Fibroblast of the aortic adventitia (primary cell): ENCODE measurements at regions not wholly inside any gene's neighbourhood (a gene's known extent, or its start where the extent isn't known, plus 50 kb on each side); places are given as distances from the start of the nearest gene placed in this dataset.

ENCODE experiments used
- DNase-seq: peaks from one replicate; pipeline ENCODE4 v3.0.0-alpha.2; 2010; ENCODE audit warnings: low read depth
- H3K4me3 ChIP-seq: 2 replicates; pipeline ENCODE4 v1.5.1; 2011; ENCODE audit warnings: low read depth, mild to moderate bottlenecking, control low read depth, low read length, moderate library complexity
- TF ChIP-seq, protein P1 (sequence below): IDR thresholded peaks from 2 replicates; pipeline ENCODE4 v1.5.1; 2011; ENCODE audit warnings: mild to moderate bottlenecking, low read length, control low read depth, inconsistent platforms; ENCODE audit not compliant: insufficient read depth

DNA sequence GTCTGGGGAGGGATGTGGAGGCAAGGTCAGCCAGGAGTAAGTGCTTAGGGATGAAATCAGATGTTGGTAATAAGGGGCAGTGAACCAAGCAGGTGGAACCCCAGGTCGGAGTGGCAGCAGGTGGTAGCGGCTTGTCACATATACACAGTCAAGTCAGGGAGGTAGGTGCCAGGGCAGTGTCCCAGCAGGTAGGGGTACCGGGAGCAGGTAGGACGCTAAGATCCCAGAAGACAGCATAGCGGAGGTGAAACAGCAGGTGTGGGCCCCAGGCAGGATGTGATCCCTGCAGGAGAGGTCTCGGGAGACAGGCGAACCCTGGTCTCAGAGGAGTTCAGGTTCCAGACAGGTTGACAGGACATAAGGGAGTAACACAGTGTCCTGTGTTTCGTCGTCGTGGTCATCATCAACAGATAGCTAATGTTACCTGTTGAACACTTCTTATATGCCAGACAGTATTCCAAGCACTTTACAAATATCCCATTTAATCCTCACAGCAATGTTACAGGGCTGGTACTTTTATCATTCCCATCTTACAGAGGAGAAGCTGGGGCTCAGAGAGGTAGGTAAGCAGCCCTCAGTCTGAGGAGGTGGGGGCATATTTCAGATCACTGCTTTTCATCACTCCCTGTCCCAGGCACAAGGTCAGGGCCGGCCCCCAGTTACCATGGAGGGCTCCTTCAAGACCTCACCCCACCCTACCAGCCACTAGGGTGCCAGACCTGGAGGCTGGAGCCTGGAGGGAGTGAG lies 241.6 kb downstream of the UACA start:
- DNase-seq = no peak
- no peak overlapping the region for H3K4me3 ChIP-seq
- TF ChIP-seq, protein P1, sequence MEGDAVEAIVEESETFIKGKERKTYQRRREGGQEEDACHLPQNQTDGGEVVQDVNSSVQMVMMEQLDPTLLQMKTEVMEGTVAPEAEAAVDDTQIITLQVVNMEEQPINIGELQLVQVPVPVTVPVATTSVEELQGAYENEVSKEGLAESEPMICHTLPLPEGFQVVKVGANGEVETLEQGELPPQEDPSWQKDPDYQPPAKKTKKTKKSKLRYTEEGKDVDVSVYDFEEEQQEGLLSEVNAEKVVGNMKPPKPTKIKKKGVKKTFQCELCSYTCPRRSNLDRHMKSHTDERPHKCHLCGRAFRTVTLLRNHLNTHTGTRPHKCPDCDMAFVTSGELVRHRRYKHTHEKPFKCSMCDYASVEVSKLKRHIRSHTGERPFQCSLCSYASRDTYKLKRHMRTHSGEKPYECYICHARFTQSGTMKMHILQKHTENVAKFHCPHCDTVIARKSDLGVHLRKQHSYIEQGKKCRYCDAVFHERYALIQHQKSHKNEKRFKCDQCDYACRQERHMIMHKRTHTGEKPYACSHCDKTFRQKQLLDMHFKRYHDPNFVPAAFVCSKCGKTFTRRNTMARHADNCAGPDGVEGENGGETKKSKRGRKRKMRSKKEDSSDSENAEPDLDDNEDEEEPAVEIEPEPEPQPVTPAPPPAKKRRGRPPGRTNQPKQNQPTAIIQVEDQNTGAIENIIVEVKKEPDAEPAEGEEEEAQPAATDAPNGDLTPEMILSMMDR = no peak

DNA sequence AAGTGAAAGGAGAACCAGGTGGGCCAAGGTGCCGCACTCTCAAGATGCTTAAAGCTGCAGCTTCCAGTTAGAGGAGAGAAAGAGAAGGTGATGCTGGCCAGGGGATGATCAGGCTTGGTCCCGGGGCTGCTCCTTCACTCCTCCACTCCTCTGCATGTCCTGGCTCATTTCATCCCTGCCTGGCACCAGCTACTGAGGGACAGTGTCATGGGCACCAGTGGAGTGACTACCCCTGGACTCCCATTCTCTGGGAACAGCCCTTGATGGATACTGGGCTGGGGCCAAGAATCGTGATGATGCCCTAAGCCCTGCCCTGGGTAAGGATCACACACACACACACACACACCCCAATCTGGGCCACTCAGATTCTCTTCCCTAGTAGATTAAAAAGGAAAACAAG lies 243.7 kb downstream of the UACA start:
- H3K4me3 ChIP-seq = no peak overlapping the region
- TF ChIP-seq, protein P1 = no peak
- DNase-seq = no peak

DNA sequence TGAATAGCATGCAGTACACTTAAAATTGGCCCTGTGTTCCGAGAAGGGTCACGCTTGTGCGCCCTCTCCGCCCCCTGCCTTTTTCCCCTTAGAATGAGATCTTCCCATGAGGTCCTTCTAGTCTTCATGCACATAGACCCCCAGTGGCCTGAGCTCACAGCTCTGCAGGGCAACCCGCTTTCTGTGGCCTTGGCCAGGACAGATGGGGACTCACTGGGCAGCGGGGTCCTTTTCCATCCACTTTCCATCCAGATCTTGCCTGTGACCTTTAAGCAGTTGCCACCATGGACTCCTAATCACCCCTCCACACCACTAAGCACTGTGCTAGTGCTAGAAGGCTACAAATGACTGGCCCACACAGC lies 244.4 kb downstream of the UACA start:
- TF ChIP-seq, protein P1 = no peak
- no peak overlapping the region for H3K4me3 ChIP-seq
- no peak for DNase-seq

DNA sequence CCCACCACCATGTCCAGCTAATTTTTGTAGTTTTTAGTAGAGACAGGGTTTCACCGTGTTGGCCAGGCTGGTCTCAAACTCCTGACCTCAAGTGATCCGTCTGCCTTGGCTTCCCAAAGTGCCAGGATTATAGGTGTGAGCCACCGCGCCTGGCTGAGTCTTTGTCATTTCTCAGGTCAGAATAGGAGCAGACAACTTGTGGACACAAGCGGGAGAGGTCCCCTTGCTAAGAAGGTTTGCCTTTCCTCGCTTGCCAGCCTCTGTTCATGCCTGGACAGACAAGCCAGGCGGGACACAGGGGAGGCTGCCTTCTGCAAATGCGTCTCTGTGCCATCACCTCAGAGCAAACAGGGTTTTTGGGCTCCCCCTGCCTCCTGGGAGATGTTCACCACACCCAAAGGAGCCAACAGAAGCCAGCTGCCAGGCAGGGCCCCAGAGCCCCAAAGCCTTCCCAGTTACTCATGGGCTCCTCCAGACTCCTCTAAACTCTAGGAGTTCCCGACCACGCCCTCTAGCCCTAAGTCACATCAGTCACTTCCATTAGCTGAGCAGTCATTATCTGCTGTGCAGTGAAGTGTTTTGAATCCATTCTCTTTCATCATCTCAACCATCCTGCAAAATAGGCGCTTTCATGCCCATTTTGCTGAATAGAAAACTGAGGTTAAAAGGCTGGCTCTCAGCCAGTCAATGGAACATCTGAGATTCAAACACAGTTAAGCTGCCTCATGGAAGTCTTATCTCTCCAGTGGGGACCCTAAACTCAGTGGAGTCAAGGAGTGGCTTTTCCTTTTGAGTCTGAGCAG lies 245.0 kb downstream of the UACA start:
- no peak overlapping the region for H3K4me3 ChIP-seq
- no peak for DNase-seq
- TF ChIP-seq, protein P1 = no peak

DNA sequence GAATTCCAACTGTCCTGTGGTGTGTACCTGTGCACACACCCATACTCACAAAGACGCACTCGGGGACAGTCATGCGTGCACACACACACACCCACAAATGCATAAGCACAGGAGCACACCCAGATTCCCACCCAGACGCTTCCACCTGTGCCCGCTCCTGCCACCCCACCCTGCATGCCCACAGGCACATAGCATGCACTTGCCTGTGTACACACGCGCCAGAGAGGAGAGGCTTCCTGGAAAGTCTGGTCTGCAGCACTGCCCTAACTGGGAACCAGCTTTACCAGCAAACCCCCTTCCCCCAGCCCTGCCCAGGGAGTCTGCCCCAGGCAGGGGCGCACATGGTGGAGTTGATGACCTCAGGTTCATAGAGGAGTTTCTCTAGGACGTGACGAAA lies 246.2 kb downstream of the UACA start:
- TF ChIP-seq, protein P1 = no peak
- no peak overlapping the region for H3K4me3 ChIP-seq
- DNase-seq = no peak

DNA sequence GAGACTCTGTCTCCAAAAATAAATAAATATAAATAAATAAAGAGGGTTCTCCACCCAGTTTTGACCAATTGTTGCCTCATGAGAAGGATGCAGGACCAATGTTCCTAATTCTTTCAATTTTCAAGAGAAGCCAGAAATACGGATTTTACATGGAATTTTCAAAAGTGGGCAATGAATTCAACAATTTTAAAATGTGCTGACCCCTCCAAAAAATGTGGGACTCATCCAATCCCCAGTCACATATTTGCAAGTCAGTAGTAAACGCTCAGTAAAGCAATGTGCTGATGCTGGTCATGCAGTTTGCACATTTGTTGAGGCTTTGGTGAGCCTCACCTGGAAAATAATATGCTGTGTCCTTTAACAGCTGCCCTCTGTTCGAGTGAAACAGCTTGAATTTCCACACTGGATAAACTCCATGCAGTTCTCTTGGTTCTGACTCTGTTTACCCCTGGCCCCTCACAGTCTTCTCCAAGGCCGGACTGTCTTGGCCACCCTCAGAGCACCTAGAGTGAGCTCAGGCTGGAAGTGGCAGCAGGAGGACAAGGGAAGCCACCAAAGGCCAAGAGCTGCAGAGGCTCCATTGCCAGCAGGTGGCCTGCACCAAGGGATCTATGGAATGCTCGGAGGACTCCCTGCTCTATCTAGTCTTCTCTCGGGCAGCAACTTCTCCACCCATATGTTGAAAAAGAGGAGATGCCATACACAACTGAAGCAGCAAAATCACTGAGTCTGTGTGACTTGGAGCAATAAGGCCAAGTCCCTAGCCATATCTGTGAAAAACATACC lies 246.8 kb downstream of the UACA start:
- H3K4me3 ChIP-seq = no peak overlapping the region
- TF ChIP-seq, protein P1 = no peak
- DNase-seq = no peak
